ENCODE measurements at regions not wholly inside any gene's neighbourhood (a gene's known extent, or its start where the extent isn't known, plus 50 kb on each side); places are given as distances from the start of the nearest gene placed in this dataset.
"Not testable (repeated sequence)": the region's sequence is repeated elsewhere in the genome, so short reads cannot be mapped to it uniquely, and the experiment has no call there.

DNA sequence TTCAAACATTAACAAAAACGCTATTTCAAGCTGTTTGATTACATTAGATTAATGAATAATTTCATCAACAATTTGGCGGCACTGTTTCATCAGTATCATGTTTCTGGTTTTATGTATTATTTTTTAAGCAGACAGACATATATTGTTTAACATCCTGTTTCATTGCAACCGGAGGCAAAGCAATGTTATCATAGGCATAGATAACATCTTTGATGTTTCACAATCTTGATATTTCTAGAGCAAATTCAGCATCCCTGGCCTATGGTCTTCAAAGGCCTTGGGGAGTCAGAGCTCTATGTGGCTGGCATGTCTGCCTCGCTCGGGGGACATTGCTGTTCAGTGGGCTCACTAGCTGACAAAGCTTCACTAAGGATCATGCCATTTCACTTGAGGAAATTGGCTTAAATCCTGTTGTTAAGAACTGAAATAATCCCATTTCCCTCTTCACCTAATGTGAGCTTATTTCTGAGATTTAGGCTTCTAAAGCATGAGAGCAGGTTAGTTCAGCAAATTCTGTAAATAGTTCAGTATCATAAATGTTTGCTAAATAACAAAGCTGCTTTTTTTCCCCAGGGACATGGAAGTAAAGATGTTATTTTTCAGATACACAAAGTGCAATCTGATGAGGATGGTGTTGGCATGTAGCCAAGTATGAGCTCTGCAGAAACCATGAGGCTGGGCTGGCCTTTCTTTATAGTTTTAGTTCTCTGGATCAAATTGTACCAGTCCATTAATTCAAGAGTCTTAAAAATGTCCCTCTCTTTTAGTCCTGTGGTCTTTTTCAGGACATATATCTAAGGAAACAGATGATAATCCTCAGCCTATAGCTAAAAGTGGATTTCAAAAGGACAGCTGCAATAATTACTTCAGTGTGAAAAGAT is 941.4 kb downstream of the PLOD2 start:
- DNase-seq, result no peak

DNA sequence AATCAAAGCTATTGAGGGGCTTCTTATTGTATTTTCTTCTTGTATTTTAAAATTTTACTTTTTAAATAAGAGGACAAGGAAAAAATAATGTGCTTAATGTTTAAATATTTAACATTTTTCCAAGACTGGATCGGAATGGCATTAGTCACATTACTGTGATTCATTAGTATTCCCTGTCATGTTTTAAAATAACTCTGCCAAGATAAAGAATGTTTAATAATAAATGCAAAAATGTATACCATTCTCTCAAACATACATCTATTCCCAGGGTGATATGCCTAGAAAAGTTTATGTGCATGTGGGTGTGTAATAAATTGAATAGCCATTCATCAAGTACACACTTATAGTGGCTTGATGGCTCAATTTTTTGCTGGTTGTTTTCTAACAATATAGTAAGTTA is 936.1 kb downstream of the PLOD2 start:
- no peak for DNase-seq

DNA sequence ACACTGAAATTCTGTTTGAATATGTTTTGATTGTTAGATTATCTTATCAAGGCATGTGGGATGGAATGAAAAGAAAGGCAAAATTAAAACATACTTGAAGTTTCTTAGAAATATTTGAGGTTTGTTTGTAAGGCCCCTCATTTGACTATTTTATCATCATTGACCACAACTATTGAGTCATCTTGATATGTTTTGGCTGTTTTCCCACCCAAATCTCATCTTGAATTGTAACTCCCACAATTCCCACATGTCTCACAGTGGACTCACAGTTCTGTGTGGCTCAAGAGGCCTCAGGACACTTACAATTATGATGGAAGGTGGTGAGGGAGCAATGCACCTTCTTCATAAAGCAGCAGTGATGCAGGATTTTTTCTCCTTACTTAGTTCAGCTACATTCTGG is 917.1 kb downstream of the PLOD2 start:
- no peak for DNase-seq

DNA sequence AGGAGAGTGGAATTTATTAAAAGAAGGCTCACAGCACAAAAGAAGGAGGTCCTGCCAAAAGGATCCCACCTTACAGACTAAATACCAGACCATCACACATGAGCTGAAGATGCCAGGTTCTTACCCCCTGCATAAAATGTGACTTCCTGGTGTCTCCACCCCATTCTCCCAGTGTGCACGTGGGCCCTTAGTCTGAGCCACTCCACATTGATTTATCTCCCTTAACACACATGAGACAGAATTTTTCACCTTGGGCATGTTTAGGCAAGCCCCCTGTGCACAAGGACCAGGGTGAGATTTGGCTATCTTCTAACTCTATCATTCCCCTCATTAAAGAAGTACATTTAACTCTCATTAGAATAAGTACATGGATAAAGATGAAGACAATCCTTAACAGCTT is 916.7 kb downstream of the PLOD2 start:
- no peak for DNase-seq

DNA sequence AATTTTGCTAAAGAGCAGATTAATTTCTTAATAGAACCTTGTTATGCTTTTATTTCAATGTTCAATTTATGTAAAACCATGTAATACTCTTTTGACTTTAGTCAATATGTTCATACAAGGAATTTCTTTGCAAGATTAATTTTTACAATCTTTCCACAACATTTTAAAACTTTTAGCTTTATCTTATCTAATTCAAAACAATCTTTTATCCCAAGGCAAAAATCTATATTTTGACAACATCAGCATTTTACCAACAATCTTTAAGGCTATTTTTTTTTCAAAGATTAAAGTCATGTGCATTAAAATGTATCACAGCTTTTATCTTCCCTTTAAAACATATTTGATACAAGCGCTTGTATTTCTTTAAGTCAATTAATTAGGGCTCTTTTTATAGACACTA is 914.7 kb downstream of the PLOD2 start:
- DNase-seq, result no peak

DNA sequence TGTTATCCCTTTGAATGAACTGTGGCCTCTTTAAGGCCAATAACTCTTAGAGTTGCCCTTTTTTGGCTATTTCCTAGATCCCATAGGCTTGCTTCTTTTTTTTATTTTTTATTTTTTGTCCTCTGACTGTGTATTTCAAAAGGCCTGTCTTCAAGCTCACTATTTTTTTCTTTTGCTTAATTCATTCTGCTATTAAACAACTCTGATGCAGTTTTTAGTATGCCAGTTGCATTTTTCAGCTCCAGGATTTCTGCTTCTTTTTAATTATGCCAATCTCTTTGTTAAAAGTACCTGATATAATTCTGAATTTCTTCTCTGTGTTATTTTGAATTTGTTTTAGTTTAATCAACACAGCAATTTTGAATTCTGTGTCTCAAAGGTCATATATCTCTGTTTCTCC is 912.1 kb downstream of the PLOD2 start:
- no peak for DNase-seq

DNA sequence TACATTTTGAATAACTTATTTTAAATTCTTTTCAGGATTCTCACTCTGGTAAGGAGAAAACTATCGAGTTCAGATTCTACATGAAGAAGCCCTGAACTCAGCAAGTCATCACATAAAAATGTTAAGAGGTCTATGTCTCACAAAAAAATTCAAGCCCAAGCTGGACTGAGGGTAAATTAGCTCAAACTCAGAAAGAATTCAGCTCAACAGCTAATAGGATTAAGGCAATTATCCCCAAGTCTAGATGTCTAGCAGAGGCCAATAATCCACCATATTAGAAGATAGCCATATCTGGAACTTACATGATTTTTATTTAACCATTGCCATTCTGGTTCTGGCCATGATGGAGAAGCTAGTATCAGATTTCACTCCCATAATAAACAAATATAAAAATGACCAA is 909.7 kb downstream of the PLOD2 start:
- no peak for DNase-seq

DNA sequence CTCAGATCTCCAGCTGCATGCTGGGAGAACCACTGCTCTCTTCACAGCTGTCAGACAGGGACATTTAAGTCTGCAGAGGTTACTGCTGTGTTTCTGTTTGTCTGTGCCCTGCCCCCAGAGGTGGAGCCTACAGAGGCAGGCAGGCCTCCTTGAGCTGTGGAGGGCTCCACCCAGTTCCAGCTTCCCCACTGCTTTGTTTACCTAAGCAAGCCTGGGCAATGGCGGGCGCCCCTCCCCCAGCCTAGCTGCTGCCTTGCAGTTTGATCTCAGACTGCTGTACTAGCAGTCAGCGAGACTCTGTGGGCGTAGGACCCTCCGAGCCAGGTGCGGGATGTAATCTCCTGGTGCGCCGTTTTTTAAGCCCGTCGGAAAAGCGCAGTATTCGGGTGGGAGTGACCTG is 903.0 kb downstream of the PLOD2 start:
- not testable (repeated sequence) for DNase-seq

DNA sequence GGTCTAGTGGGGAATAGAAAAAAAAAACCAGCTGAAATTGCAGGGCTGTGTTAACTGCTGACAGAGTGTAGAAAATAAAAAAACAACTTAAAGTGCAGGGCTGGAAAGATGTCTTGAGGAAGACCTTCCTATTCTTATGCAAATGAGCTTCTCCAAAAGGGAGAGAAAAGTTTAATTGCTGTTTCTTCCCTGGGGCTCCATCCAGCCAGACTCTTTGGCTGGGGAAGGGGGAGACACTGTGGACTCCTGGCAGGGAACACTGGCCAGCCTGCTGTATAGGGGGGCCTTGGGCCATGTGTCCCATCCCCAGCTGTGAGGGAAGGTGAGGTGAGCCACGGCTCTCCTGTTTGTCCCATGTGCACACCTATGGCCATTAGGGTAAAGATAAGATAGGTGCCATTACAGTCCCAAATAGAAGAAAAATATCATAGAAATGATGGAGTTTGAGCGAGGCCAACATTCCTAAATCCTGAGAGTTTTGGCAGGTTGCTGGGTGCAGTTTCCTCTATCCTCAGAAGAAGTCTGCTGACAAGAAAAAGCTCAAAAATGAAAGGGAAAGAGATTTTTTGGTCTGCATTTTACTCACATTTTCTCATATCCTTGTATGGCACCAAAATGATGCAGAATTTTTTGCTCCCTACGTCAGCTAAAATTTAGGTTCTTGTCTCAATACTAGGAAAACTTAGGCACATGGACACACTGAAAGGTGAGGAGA is 901.7 kb downstream of the PLOD2 start:
- DNase-seq, result no peak

DNA sequence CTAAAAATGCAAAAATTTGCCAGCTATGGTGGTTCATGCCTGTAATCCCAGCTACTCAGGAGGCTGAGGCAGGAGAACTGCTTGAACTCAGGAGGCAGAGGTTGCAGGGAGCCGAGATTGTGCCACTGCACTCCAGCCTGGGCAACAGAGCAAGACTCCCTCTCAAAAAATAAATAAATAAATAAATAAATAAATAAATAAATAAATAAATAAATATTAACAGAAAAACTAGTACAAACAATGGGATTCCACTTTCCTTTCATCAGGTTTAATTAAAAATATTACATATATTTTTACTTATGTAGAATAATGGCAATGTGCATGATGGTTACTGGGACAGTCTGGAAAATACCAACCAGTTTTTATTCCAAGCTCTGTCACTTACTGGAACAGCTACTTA is 897.5 kb downstream of the PLOD2 start:
- DNase-seq, result not testable (repeated sequence)

DNA sequence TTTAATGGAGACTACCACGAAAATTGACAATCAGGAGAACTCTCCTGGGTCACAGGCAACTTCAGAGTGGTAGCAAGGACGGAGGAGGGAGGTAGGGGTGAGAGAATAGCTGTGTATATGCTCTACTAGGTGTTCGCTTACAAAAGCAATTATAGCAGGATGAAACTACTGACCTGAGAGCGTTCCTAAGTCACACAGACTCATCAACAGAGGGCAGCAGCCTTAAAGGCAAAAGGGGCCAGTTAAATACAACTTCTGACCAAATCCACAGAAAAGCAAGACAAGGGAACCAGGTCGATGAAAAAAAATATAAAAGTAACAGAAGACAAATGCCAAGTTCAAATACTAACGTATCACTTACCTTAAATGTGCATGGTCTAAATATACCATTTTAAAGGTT is 894.6 kb downstream of the PLOD2 start:
- no peak for DNase-seq

DNA sequence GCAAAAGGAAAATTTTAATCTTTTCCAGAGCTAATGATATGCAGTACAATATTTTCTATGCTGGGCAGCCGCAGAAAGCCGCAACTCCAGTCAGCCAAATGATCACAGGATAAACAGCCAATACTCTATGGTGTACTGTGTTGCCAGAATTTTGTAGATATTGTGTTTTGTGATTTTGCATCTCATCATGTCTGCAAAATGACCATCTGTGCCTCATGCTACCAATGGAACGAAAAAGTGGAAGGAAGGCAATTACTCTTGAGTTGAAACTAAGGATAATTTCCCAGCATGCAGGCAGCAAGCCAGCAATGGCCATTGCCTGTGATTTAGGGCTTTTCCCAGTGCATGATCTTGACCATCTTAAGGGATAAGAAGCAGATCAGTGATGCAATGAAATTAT is 891.9 kb downstream of the PLOD2 start:
- DNase-seq, result no peak

DNA sequence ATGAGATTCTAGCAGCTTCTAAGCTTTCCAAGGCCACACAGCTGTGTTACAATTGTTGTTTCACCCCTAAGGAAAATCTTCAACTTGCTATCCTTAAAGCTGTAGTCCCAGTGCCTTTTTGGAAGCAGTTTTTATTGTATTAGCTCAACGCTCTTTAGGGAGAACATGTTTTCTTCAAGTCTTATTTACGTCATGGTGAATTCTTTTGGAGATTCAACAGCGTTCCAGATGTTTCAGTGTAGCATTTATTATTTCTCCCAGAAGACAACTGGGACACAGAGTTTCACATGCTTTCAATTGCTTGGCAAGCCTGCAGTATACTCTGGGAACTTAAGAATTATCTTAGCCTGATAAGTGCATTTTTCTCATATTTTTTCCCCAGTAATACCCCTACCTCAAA is 888.3 kb downstream of the PLOD2 start:
- no peak for DNase-seq

DNA sequence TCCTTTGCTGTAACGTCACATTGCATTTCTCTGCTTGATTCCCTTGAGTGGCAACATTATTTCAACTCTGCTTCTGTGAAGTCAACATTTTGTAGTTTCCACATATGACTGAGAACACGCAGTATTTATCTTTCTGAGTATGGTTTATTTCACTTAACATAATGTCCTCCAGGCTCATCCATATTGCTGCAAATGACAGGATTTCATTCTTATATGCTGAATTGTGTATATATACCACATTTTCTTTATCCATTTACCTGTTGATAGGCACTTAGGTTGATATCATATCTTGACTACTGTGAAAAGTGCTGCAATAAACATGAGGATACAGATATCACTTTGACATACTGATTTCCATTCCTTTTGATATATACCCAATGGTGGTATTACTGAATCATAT is 878.5 kb downstream of the PLOD2 start:
- no peak for DNase-seq

DNA sequence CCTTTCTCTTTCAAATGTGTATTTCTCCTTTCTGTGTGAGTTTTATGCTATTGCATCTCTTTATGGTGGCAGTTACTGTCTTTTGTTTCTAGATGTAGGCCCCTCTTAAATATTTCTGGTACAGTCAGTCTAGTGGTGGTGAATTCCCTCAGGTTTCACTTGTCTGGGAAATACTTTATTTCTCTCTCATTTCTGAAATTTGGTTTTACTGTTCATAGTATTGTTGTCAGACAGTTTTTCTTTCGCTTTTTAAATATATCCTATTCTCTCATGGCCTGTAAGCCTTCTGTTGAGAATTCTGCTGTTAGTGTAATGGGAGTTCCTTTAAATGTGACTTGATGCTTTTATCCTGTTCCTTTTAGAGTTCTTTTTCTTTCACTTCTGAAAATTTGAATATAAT is 874.0 kb downstream of the PLOD2 start:
- DNase-seq, result no peak

DNA sequence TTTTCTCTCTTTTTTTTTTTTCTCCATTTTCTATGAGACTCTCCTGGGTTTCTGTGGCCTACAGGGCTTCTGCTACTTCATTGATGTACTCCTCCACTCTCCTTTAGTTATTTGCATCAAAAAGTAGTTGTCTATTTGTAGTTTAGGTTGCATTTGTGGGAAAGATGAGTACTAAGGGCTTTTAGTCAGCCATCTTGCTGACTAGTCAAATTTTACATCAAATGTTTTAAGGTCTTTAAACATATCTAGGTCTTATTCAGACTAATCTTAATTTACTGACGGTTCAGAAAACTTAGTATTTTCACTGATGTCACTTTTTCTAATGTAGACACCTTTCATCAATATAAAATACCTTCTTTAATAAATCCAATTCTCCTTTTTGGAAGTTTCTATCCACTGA is 871.0 kb downstream of the PLOD2 start:
- DNase-seq, result no peak

DNA sequence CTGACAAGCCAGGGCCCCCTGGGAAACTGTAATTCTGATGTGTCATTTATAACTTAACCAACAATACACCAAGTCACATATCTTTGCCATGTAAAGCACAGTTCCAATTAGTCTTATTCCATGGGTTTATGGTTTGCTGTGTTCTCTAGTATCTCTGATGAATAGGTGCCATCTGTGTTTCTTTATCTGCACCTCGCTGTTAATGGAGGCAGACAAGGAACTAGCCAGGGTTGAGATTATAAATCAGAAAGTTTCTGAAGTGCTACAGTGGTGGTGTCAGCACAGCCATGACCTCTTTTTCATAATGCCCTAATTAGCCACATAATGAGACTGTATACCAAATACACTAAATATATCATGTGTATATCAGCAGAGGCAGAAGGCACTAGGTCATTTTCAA is 866.4 kb downstream of the PLOD2 start:
- no peak for DNase-seq

DNA sequence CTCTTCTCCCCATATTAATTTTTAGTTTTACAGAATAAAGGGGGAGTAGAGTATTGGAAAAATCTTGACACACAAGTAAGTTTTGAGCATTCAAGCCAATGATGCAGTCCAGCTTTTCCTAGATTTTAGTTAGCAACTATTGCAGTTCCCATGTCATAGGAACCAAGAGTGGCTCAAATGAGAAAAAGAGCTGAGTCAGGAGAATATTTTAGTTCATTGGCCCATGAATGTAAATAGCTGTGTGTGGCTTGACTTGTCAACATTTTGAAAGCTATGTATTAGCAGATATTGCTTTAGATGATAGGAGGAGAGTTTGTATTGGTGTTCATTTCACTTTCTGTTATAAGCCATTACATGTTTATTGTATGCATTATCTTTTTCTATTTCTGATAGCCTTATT is 853.7 kb downstream of the PLOD2 start:
- no peak for DNase-seq

DNA sequence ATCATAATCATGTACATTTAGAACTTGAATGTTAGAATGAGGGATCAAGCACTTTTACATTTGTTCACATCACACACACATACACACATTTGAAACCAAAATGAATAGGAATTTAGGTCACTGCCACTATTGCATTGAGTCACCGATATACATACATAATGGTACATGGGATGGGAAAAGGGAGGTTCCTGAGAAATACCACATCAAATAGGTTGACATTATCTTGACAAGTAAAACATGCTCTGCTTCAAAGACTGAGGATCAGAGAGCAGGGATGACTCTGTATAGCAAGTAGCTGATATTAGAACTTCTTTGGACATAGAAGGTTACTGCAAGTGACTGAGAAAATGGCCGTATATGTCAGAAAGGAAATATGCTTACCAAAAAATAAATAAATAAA is 847.2 kb downstream of the PLOD2 start:
- DNase-seq, result no peak

DNA sequence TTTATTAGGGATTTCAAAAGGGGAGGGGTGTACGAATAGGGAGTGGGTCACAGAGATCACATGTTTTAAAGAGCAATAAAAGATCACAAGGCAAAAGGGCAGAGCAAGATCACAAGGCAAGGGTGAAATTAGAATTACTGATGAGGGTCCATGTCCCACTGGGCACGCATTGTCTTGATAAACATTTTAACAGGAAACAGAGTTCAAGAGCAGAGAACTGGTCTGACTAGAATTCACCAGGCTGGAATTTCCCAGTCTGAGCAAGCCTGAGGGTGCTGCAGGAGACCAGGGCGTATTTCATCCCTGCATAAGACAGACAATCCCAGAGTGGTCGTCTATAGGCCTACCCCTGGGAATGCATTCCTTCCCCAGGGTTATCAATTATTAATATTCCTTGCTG is 844.7 kb downstream of the PLOD2 start:
- DNase-seq, result not testable (repeated sequence)

DNA sequence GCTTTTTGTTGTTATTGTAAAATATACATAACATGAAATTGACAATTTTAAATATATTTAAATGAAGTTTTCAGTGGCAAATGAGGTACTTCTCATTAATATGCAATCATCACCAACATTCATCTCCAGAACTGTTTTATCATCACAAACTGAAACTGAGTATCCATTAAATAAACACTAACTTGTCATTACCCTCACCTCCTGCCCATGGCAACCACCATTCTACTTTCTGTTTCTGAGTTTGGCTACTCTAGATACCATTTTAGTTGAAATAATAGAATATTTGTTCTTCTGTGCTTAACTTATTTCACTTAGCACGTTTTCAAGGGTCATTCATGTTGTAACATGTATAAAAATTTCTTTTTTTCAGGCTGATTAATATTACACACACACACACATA is 834.3 kb downstream of the PLOD2 start:
- no peak for DNase-seq

DNA sequence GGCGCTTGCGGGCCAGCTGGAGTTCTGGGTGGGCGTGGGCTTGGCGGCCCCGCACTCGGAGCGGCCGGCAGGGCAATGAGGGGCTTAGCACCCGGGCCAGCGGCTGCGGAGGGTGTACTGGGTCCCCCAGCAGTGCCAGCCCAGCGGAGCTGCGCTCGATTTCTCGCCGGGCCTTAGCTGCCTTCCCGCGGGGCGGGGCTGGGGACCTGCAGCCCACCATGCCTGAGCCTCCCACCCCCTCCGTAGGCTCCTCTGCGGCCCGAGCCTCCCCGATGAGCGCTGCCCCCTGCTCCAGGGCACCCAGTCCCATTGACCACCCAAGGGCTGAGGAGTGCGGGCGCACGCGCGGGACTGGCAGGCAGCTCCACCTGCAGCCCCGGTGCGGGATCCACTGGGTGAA is 827.6 kb downstream of the PLOD2 start:
- DNase-seq, result not testable (repeated sequence)

DNA sequence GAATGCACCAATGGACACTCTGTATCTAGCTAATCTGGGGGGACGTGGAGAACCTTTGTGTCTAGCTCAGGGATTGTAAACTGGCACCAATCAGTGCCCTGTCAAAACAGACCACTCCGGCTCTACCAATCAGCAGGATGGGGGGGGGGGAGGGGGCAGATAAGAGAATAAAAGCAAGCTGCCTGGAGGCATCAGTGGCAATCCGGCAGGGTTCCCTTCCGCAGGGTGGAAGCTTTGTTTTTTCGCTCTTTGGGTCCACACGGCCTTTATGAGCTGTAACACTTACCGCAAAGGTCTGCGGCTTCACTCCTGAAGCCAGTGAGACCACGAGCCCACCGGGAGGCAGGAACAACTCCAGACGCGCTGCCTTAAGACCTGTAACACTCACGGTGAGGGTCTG is 827.1 kb downstream of the PLOD2 start:
- DNase-seq, result no peak

DNA sequence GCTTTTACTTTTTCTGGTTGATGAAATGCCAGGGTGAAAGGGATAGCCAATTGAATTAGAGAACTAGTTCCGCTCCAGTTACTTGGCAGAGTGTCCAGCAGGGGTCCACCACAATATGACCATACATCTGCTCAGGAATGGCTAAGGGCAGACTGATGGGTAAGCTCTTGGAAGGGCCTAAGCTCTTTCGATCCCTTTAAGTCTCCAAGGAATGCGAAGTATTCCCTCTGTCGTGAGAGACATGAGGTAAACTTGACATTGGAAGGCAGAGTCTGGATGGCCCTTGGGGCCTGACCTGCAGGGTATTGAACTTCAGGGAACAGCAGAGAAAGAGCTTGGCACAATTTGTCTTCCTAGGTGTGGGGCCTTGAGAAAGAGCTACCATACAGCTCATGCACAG is 805.8 kb downstream of the PLOD2 start:
- DNase-seq, result no peak

DNA sequence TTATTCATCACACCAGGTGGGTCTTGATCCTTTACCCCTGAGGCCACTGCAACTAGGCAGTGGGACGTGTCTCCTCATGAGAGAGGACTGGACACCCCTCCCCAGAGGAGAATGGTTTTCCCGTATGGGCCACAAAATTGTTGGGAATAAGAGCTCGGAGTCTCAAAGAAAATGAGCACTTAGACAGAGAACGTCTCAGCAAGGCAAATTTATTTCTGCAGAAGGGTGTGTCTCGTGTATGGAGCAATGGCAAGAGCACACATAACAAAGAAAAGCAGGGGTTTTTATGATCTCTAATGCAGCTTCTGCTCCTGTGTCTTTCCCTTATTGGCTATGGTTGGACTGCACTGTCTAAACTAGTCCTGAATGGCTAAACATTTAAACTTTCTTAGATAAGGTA is 803.5 kb downstream of the PLOD2 start:
- no peak for DNase-seq

All from NK-92 treated with Interleukin-12 subunit alpha and Interleukin-12 subunit beta, amount 100 ng/mL, for 24 hours (cell line).